K562 (cell line): ENCODE measurements at regions not wholly inside any gene's neighbourhood (a gene's known extent, or its start where the extent isn't known, plus 50 kb on each side); places are given as distances from the start of the nearest gene placed in this dataset.

Experiments used
- ATAC-seq: fragments of 200-7000 bp; cut with Tn5 transposase; 3 replicates; pipeline ENCODE4 v1.9.1; 2020; ENCODE audit warnings: moderate library complexity
- BruUV-seq: library from RNA; stranded (reverse); fragments of 400-500 nt; replicated peaks from 2 replicates; lab custom pipeline; 2021; lab: Mats Ljungman, UMichigan
- CTCF ChIA-PET: fragments of 300-600 bp; formaldehyde crosslinking; extraction: SDS; loops from one replicate; lab custom pipeline; 2021; ENCODE audit warnings: low intra/inter-chr PET ratio; lab: Yijun Ruan, JAX
- POLR2A ChIA-PET: fragments of 300-600, 350-650 bp; sonication (Branson Sonifier 250); formaldehyde crosslinking; extraction: SDS; loops from one replicate; lab custom pipeline; 2021; ENCODE audit warnings: antibody characterized with exemption, inconsistent platforms; lab: Yijun Ruan, JAX
- DNase-seq, 4 experiments: peaks; one replicate each; pipeline versions ENCODE4 v3.0.0 to v3.0.0-alpha.2; 2011 to 2018; ENCODE audit warnings: low spot score in 3 of 4, mixed read lengths in 3 of 4; ENCODE audit errors: extremely low read depth in 1 of 4
- FAIRE-seq: peaks from 2 replicates; lab custom pipeline; 2011; peaks lifted over from hg19 to GRCh38; lab: Jason Lieb, UNC
- H2AFZ ChIP-seq: 2 replicates; pipeline ENCODE4 v1.6.0; 2011; ENCODE audit warnings: low read depth, low read length, control low read depth, inconsistent platforms
- H3K27ac ChIP-seq: fragments of 200-600 bp; 3 replicates; pipeline ENCODE4 v1.8.0; 2011; ENCODE audit warnings: low read depth, mild to moderate bottlenecking, control low read depth, inconsistent platforms, low read length, moderate library complexity, mixed read lengths; ENCODE audit errors: extremely low read depth
- H3K27me3 ChIP-seq, 2 experiments: fragments of 300-600 bp in 1 of 2; 2 replicates in 1 of 2; 3 replicates in 1 of 2; pipeline versions ENCODE4 v1.6.0 to v1.8.0; 2011; ENCODE audit warnings: inconsistent platforms in 2 of 2, low read length in 2 of 2, mild to moderate bottlenecking in 1 of 2, mixed read lengths in 1 of 2, moderate library complexity in 1 of 2; ENCODE audit not compliant: control insufficient read depth in 2 of 2, insufficient read depth in 2 of 2
- H3K36me3 ChIP-seq: fragments of 300-600 bp; 3 replicates; pipeline ENCODE4 v1.8.0; 2011; ENCODE audit warnings: mild to moderate bottlenecking, low read length, inconsistent platforms; ENCODE audit not compliant: control insufficient read depth, insufficient read depth
- H3K4me1 ChIP-seq, 2 experiments: fragments of 200-600 bp in 1 of 2; replicated peaks in 1 of 2; 2 replicates in 1 of 2; 3 replicates in 1 of 2; pipeline versions ENCODE4 v1.5.1 to v1.8.0; 2011; ENCODE audit warnings: inconsistent platforms in 2 of 2, low read length in 2 of 2, mild to moderate bottlenecking in 1 of 2, mixed read lengths in 1 of 2, moderate library complexity in 1 of 2; ENCODE audit not compliant: control insufficient read depth in 2 of 2, insufficient read depth in 2 of 2
- H3K4me2 ChIP-seq: 2 replicates; pipeline ENCODE4 v1.6.1; 2011; ENCODE audit warnings: low read length, control low read depth, inconsistent platforms, mixed read lengths; ENCODE audit not compliant: insufficient read depth
- H3K4me3 ChIP-seq: fragments of 200-600 bp; sonication (generic), shearing (Covaris generic); 2 replicates; pipeline ENCODE4 v1.5.1; 2016; ENCODE audit warnings: control low read depth, inconsistent platforms
- H3K79me2 ChIP-seq: fragments of 200-600 bp; 3 replicates; pipeline ENCODE4 v1.8.0; 2011; ENCODE audit warnings: low read length, inconsistent platforms; ENCODE audit not compliant: control insufficient read depth, insufficient read depth
- H3K9ac ChIP-seq, 2 experiments: 2 replicates each; pipeline versions ENCODE4 v1.6.0 to v1.6.1; 2011; ENCODE audit warnings: low read depth in 2 of 2, low read length in 2 of 2, control low read depth in 1 of 2, inconsistent platforms in 1 of 2, mild to moderate bottlenecking in 1 of 2, mixed read lengths in 1 of 2; ENCODE audit not compliant: insufficient read depth in 1 of 2
- H3K9me1 ChIP-seq: one replicate; pipeline ENCODE4 v1.6.0; 2011; ENCODE audit warnings: inconsistent platforms, mild to moderate bottlenecking, low read length, moderate library complexity; ENCODE audit not compliant: control insufficient read depth, insufficient read depth
- H3K9me3 ChIP-seq: replicated peaks from 2 replicates; pipeline ENCODE4 v1.5.1; 2011; ENCODE audit warnings: low read depth, low read length, inconsistent platforms; ENCODE audit not compliant: control insufficient read depth, insufficient read depth
- H4K20me1 ChIP-seq: replicated peaks from 2 replicates; pipeline ENCODE4 v1.6.1; 2011; ENCODE audit warnings: low read length, inconsistent platforms, mixed read lengths; ENCODE audit not compliant: control insufficient read depth, insufficient read depth
- CBX2 ChIP-seq: fragments of 200-600 bp; sonication (generic); IDR thresholded peaks from one replicate; pipeline ENCODE4 v1.6.1; 2012; ENCODE audit warnings: mild to moderate bottlenecking, low read length, inconsistent platforms; ENCODE audit not compliant: insufficient read depth, poor library complexity, severe bottlenecking
- ESRRB ChIP-seq: fragments of 250-450 bp; sonication (Bioruptor Pico); IDR thresholded peaks from 2 replicates; pipeline ENCODE4 v1.5.0; 2020; ENCODE audit warnings: mild to moderate bottlenecking, moderate library complexity, borderline replicate concordance
- ZBED1 ChIP-seq: IDR thresholded peaks from 2 replicates; pipeline ENCODE4 v1.6.1; 2014
- ZNF12 ChIP-seq: sonication (generic); formaldehyde crosslinking; IDR thresholded peaks from 2 replicates; pipeline ENCODE4 v1.4.0; 2020; ENCODE audit warnings: mild to moderate bottlenecking, missing genetic modification reagents
- ZNF253 ChIP-seq: fragments of 250-450 bp; sonication (Bioruptor Pico); conservative IDR thresholded peaks from 2 replicates; pipeline ENCODE4 v1.6.1; 2021; ENCODE audit warnings: mild to moderate bottlenecking
- WGBS: fragments of 100-300 bp; shearing (Covaris generic); methylation state at CpG from one replicate; pipeline ENCODE4 v1.1.6; 2016; ENCODE audit warnings: low coverage, mixed read lengths; ENCODE audit not compliant: insufficient coverage; ENCODE audit errors: missing lambda C conversion rate; 5-methylcytosine and 5-hydroxymethylcytosine counted together
- in situ Hi-C: fragments of 300-500 bp; cut with MboI; formaldehyde crosslinking; loops from 4 replicates; pipeline ENCODE4 v1.15.0; 2018; ENCODE audit warnings: inconsistent platforms, mixed read lengths
- intact Hi-C: fragments of 100-400 bp; cut with micrococcal nuclease; formaldehyde crosslinking; loops from 2 replicates; pipeline ENCODE4 v1.14.2; 2022
- TF ChIP-seq, protein P1 (sequence below): fragments of 250-450 bp; sonication (Bioruptor Pico); IDR thresholded peaks from 2 replicates; pipeline ENCODE4 v1.5.0; 2022; ENCODE audit warnings: mild to moderate bottlenecking
- TF ChIP-seq, protein P2 (sequence below): fragments of 450-650 bp; IDR thresholded peaks from 2 replicates; pipeline ENCODE4 v1.6.1; 2014; ENCODE audit warnings: low read depth, mild to moderate bottlenecking, moderate library complexity, borderline replicate concordance
- TF ChIP-seq, protein P3 (sequence below), 2 experiments: fragments of 450-650 bp in 1 of 2; sonication (generic) in 1 of 2; formaldehyde crosslinking in 1 of 2; IDR thresholded peaks; 2 replicates each; pipeline versions ENCODE4 v1.7.1 to v1.9.0; 2016 to 2022; ENCODE audit warnings: inconsistent platforms in 1 of 2, mild to moderate bottlenecking in 1 of 2, missing genetic modification reagents in 1 of 2

DNA sequence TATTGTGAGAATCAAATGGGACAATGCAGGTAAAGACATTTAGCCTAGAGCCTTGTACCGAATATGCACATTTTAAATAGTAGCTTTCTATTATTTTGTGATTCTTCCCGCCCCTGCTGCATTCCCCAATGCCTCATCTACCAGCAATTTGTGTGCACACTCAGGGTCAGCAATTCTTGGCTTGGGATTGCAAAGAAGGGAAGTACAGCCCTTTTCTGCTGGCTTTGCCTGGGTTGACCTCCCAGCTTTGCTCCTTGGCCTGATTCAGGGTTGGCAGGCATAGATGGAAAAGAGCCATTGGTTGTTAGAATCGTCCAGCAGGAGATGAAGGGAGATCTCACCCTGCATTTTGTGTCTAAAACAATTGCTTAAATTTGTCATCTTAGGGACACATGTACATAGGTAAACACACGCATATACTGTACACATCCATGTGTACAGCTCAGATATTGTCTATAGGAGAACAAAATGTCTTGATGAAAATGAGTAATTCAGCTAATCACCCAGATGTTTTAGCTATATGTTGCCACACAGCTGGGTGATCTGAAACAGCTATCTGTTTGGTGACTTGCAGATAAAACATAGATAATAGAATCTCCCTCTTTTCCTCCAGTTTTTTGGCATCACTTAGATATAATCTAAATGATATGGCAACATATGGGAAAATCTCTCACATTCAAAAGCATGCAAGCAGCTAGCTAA is 340.9 kb upstream of the TBL1XR1 start:
- BruUV-seq: no TSS peak
- DNase-seq: no peak
- TF ChIP-seq ZNF253 (CRISPR knock-in tag) (no peak), CBX2 (no peak), ZBED1 (no peak), ZNF12 (CRISPR knock-in tag) (no peak), ESRRB (CRISPR knock-in tag) (no peak)
- TF ChIP-seq, protein P1, sequence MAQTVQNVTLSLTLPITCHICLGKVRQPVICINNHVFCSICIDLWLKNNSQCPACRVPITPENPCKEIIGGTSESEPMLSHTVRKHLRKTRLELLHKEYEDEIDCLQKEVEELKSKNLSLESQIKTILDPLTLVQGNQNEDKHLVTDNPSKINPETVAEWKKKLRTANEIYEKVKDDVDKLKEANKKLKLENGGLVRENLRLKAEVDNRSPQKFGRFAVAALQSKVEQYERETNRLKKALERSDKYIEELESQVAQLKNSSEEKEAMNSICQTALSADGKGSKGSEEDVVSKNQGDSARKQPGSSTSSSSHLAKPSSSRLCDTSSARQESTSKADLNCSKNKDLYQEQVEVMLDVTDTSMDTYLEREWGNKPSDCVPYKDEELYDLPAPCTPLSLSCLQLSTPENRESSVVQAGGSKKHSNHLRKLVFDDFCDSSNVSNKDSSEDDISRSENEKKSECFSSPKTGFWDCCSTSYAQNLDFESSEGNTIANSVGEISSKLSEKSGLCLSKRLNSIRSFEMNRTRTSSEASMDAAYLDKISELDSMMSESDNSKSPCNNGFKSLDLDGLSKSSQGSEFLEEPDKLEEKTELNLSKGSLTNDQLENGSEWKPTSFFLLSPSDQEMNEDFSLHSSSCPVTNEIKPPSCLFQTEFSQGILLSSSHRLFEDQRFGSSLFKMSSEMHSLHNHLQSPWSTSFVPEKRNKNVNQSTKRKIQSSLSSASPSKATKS (CRISPR knock-in tag): no peak
- TF ChIP-seq, protein P2, sequence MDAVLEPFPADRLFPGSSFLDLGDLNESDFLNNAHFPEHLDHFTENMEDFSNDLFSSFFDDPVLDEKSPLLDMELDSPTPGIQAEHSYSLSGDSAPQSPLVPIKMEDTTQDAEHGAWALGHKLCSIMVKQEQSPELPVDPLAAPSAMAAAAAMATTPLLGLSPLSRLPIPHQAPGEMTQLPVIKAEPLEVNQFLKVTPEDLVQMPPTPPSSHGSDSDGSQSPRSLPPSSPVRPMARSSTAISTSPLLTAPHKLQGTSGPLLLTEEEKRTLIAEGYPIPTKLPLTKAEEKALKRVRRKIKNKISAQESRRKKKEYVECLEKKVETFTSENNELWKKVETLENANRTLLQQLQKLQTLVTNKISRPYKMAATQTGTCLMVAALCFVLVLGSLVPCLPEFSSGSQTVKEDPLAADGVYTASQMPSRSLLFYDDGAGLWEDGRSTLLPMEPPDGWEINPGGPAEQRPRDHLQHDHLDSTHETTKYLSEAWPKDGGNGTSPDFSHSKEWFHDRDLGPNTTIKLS: no peak
- TF ChIP-seq, protein P3, sequence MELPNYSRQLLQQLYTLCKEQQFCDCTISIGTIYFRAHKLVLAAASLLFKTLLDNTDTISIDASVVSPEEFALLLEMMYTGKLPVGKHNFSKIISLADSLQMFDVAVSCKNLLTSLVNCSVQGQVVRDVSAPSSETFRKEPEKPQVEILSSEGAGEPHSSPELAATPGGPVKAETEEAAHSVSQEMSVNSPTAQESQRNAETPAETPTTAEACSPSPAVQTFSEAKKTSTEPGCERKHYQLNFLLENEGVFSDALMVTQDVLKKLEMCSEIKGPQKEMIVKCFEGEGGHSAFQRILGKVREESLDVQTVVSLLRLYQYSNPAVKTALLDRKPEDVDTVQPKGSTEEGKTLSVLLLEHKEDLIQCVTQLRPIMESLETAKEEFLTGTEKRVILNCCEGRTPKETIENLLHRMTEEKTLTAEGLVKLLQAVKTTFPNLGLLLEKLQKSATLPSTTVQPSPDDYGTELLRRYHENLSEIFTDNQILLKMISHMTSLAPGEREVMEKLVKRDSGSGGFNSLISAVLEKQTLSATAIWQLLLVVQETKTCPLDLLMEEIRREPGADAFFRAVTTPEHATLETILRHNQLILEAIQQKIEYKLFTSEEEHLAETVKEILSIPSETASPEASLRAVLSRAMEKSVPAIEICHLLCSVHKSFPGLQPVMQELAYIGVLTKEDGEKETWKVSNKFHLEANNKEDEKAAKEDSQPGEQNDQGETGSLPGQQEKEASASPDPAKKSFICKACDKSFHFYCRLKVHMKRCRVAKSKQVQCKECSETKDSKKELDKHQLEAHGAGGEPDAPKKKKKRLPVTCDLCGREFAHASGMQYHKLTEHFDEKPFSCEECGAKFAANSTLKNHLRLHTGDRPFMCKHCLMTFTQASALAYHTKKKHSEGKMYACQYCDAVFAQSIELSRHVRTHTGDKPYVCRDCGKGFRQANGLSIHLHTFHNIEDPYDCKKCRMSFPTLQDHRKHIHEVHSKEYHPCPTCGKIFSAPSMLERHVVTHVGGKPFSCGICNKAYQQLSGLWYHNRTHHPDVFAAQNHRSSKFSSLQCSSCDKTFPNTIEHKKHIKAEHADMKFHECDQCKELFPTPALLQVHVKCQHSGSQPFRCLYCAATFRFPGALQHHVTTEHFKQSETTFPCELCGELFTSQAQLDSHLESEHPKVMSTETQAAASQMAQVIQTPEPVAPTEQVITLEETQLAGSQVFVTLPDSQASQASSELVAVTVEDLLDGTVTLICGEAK (IDR thresholded peaks at IDR 0.05): no peak
- TF ChIP-seq, protein P3 (CRISPR knock-in tag; IDR thresholded peaks at IDR 0.05): no peak
- H2AFZ ChIP-seq: no peak overlapping the region
- intact Hi-C loops (no loop called here), in situ Hi-C loops (no loop called here)
- ATAC-seq: no peak
- H3K27ac ChIP-seq: no peak overlapping the region
- no peaks in the 10 kb centered on the region for H3K79me2 ChIP-seq
- H4K20me1 ChIP-seq: no peaks in the 10 kb centered on the region
- peaks cover 0 to 5% of the 10 kb centered on the region in 2 experiments; a peak in 1 of 5 replicates for H3K27me3 ChIP-seq
- ChIA-PET POLR2A (no interaction called here), CTCF (no interaction called here)
- H3K9me1 ChIP-seq: no peaks in the 10 kb centered on the region
- 17% methylated on average over 4 of the region's 4 CpGs for WGBS
- no peaks in the 10 kb centered on the region; a peak in 1 of 5 replicates for H3K4me1 ChIP-seq
- H3K4me3 ChIP-seq: no peak overlapping the region
- FAIRE-seq: no peak
- no peaks in the 10 kb centered on the region for H3K36me3 ChIP-seq
- H3K9me3 ChIP-seq: no peaks in the 10 kb centered on the region
- H3K4me2 ChIP-seq: no peak overlapping the region
- H3K9ac ChIP-seq: no peak overlapping the region
